HEK293 (cell line): ENCODE measurements at regions not wholly inside any gene's neighbourhood (a gene's known extent, or its start where the extent isn't known, plus 50 kb on each side); places are given as distances from the start of the nearest gene placed in this dataset.

Source experiments
- CTCF ChIA-PET: fragments of 350-600 bp; formaldehyde crosslinking; extraction: SDS; loops from one replicate; lab custom pipeline; 2021; ENCODE audit warnings: antibody characterized with exemption; lab: Yijun Ruan, JAX
- POLR2A ChIA-PET: fragments of 300-600 bp; formaldehyde crosslinking; extraction: SDS; loops from one replicate; lab custom pipeline; 2020; ENCODE audit warnings: antibody characterized with exemption, inconsistent platforms; lab: Yijun Ruan, JAX
- H3K27ac ChIP-seq: fragments of 200-500 bp; sonication (Bioruptor generic); 2 replicates; pipeline ENCODE4 v1.5.1; 2014; ENCODE audit warnings: low read depth, low read length, control low read depth, inconsistent platforms; ENCODE audit errors: extremely low read depth
- H3K36me3 ChIP-seq, 2 experiments: fragments of 200-500 bp in 1 of 2; sonication (Bioruptor generic) in 1 of 2; 1 replicate in 1 of 2; 2 replicates in 1 of 2; pipeline ENCODE4 v1.5.1; 2014 to 2017; ENCODE audit warnings: inconsistent platforms in 2 of 2, low read length in 2 of 2; ENCODE audit not compliant: control insufficient read depth in 2 of 2, insufficient read depth in 1 of 2
- H3K4me1 ChIP-seq: fragments of 200-500 bp; sonication (Bioruptor generic); 2 replicates; pipeline ENCODE4 v1.5.1; 2014; ENCODE audit warnings: mild to moderate bottlenecking, low read length, inconsistent platforms; ENCODE audit not compliant: control insufficient read depth, insufficient read depth
- H3K4me3 ChIP-seq: 2 replicates; pipeline ENCODE4 v1.5.1; 2011; ENCODE audit warnings: low read depth, mild to moderate bottlenecking, control low read depth, low read length, moderate library complexity
- H3K9me3 ChIP-seq: fragments of 200-500 bp; sonication (Bioruptor generic); 2 replicates; pipeline ENCODE4 v1.5.1; 2014; ENCODE audit warnings: low read depth, low read length, inconsistent platforms; ENCODE audit not compliant: control insufficient read depth, insufficient read depth
- HOXC10 ChIP-seq: sonication (generic); formaldehyde crosslinking; IDR thresholded peaks from 2 replicates; pipeline ENCODE4 v1.8.1; 2023; ENCODE audit warnings: mild to moderate bottlenecking, missing genetic modification reagents
- KLF1 ChIP-seq: fragments of 450-650 bp; formaldehyde crosslinking; IDR thresholded peaks from 2 replicates; pipeline ENCODE4 v1.5.1; 2016; ENCODE audit warnings: missing biosample characterization, missing genetic modification characterization
- KLF8 ChIP-seq: fragments of 450-650 bp; formaldehyde crosslinking; IDR thresholded peaks from 2 replicates; pipeline ENCODE4 v1.5.1; 2016; ENCODE audit warnings: missing biosample characterization, missing genetic modification characterization
- MZF1 ChIP-seq: fragments of 450-650 bp; formaldehyde crosslinking; IDR thresholded peaks from 2 replicates; pipeline ENCODE4 v1.5.1; 2017; ENCODE audit warnings: missing biosample characterization, missing genetic modification characterization, borderline replicate concordance
- OVOL3 ChIP-seq: fragments of 450-650 bp; formaldehyde crosslinking; IDR thresholded peaks from 2 replicates; pipeline ENCODE4 v1.5.1; 2016; ENCODE audit warnings: missing biosample characterization, missing genetic modification characterization
- PRDM2 ChIP-seq: fragments of 450-650 bp; formaldehyde crosslinking; IDR thresholded peaks from 2 replicates; pipeline ENCODE4 v1.5.1; 2016; ENCODE audit warnings: missing biosample characterization, missing genetic modification characterization, borderline replicate concordance
- ZBTB17 ChIP-seq: fragments of 450-650 bp; formaldehyde crosslinking; IDR thresholded peaks from 2 replicates; pipeline ENCODE4 v1.5.1; 2016; ENCODE audit warnings: missing biosample characterization, missing genetic modification characterization
- ZBTB21 ChIP-seq: fragments of 450-650 bp; formaldehyde crosslinking; IDR thresholded peaks from 2 replicates; pipeline ENCODE4 v1.5.1; 2017; ENCODE audit warnings: missing biosample characterization, missing genetic modification characterization
- ZNF157 ChIP-seq: fragments of 450-650 bp; formaldehyde crosslinking; IDR thresholded peaks from 2 replicates; pipeline ENCODE4 v1.5.1; 2016; ENCODE audit warnings: missing biosample characterization, missing genetic modification characterization
- ZNF174 ChIP-seq: fragments of 450-650 bp; formaldehyde crosslinking; IDR thresholded peaks from 2 replicates; pipeline ENCODE4 v1.5.0; 2017; ENCODE audit warnings: missing biosample characterization, mild to moderate bottlenecking, missing genetic modification characterization
- ZNF2 ChIP-seq: fragments of 450-650 bp; formaldehyde crosslinking; IDR thresholded peaks from 2 replicates; pipeline ENCODE4 v1.5.1; 2016; ENCODE audit warnings: missing biosample characterization, missing genetic modification characterization
- ZNF239 ChIP-seq: fragments of 450-650 bp; formaldehyde crosslinking; IDR thresholded peaks from 2 replicates; pipeline ENCODE4 v1.5.1; 2016; ENCODE audit warnings: missing biosample characterization, missing genetic modification characterization
- ZNF394 ChIP-seq: fragments of 450-650 bp; formaldehyde crosslinking; IDR thresholded peaks from 2 replicates; pipeline ENCODE4 v1.5.1; 2016; ENCODE audit warnings: missing biosample characterization, missing genetic modification characterization, mild to moderate bottlenecking, moderate library complexity, borderline replicate concordance
- ZNF473 ChIP-seq: fragments of 450-650 bp; formaldehyde crosslinking; IDR thresholded peaks from 2 replicates; pipeline ENCODE4 v1.5.1; 2017; ENCODE audit warnings: missing biosample characterization, missing genetic modification characterization
- ZNF560 ChIP-seq: fragments of 450-650 bp; formaldehyde crosslinking; IDR thresholded peaks from 2 replicates; pipeline ENCODE4 v1.5.1; 2017; ENCODE audit warnings: missing biosample characterization, missing genetic modification characterization, borderline replicate concordance
- ZSCAN16 ChIP-seq: fragments of 450-650 bp; formaldehyde crosslinking; IDR thresholded peaks from 2 replicates; pipeline ENCODE4 v1.5.1; 2016; ENCODE audit warnings: missing biosample characterization, missing genetic modification characterization
- ZSCAN18 ChIP-seq: fragments of 450-650 bp; formaldehyde crosslinking; IDR thresholded peaks from 2 replicates; pipeline ENCODE4 v1.5.1; 2016; ENCODE audit warnings: missing biosample characterization, missing genetic modification characterization
- TF ChIP-seq, protein P1 (sequence below): fragments of 450-650 bp; formaldehyde crosslinking; IDR thresholded peaks from 2 replicates; pipeline ENCODE4 v1.5.1; 2016; ENCODE audit warnings: missing biosample characterization, missing genetic modification characterization
- TF ChIP-seq, protein P2 (sequence below): fragments of 450-650 bp; formaldehyde crosslinking; IDR thresholded peaks from 2 replicates; pipeline ENCODE4 v1.5.1; 2017; ENCODE audit warnings: missing biosample characterization, missing genetic modification characterization

GRCh38 chr14:71783088-71783487 is 149.1 kb upstream of the RGS6 start:
- Histone ChIP-seq H3K4me3 (no peak overlapping the region), H3K27ac (no peak overlapping the region), H3K9me3 (no peaks in the 10 kb centered on the region), H3K4me1 (peaks cover 3% of the 10 kb centered on the region; the same call in 1 of the 2 replicates), H3K36me3 (no peaks in the 10 kb centered on the region)
- ChIA-PET POLR2A (no interaction called here), CTCF (interaction anchor here (0.6 to 2.5 kb wide), 4 partner anchors 10 to 150 kb away, joined by 3 to 10 read pairs (median 4); no protein-coding TSS in a partner anchor)
- no peak for TF ChIP-seq KLF8 (tag by site-specific recombination)
- TF ChIP-seq MZF1 (tag by site-specific recombination) = no peak
- no peak for TF ChIP-seq KLF1 (tag by site-specific recombination)
- TF ChIP-seq HOXC10 (CRISPR knock-in tag) = no peak
- TF ChIP-seq ZNF157 (tag by site-specific recombination) = no peak
- TF ChIP-seq ZSCAN18 (tag by site-specific recombination) = no peak
- TF ChIP-seq, protein P1, sequence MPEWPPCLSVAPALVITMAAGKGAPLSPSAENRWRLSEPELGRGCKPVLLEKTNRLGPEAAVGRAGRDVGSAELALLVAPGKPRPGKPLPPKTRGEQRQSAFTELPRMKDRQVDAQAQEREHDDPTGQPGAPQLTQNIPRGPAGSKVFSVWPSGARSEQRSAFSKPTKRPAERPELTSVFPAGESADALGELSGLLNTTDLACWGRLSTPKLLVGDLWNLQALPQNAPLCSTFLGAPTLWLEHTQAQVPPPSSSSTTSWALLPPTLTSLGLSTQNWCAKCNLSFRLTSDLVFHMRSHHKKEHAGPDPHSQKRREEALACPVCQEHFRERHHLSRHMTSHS (tag by site-specific recombination) = no peak
- TF ChIP-seq ZNF560 (tag by site-specific recombination) = no peak
- TF ChIP-seq ZNF174 (tag by site-specific recombination) = no peak
- no peak for TF ChIP-seq ZSCAN16 (tag by site-specific recombination)
- TF ChIP-seq ZNF394 = no peak
- no peak for TF ChIP-seq ZBTB21
- no peak for TF ChIP-seq ZNF473 (tag by site-specific recombination)
- TF ChIP-seq, protein P2, sequence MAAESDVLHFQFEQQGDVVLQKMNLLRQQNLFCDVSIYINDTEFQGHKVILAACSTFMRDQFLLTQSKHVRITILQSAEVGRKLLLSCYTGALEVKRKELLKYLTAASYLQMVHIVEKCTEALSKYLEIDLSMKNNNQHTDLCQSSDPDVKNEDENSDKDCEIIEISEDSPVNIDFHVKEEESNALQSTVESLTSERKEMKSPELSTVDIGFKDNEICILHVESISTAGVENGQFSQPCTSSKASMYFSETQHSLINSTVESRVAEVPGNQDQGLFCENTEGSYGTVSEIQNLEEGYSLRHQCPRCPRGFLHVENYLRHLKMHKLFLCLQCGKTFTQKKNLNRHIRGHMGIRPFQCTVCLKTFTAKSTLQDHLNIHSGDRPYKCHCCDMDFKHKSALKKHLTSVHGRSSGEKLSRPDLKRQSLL = no peak

DNA sequence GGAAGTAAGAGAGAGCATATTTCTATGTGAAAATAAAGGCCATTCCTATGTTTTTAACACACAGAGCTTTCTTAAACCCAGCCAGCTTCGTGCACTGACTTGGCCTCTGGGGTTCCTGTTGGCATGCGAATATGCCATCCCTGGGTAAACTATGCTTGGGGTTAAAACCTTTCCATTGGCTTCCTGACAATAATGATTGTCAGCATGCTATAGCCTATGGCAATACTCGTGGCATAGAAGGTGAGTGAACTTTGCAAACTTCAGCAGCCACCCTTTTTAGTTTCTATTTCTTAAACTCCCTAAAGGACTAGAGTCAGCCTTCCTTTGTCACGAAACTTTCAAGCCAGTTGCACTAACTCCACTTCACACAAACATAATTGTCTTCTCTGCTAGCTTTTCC is 148.4 kb upstream of the RGS6 start:
- ChIA-PET POLR2A (no interaction called here), CTCF (interaction anchor here (0.7 to 2.5 kb wide), 2 partner anchors 44 to 72 kb away, joined by 3 to 10 read pairs; no protein-coding TSS in a partner anchor)
- H3K27ac ChIP-seq = no peak overlapping the region
- no peaks in the 10 kb centered on the region for H3K9me3 ChIP-seq
- H3K36me3 ChIP-seq = no peaks in the 10 kb centered on the region
- H3K4me1 ChIP-seq = peaks cover 3% of the 10 kb centered on the region; the same call in 1 of the 2 replicates
- no peak overlapping the region for H3K4me3 ChIP-seq
- no peak for TF ChIP-seq ZBTB17 (tag by site-specific recombination)
- no peak for TF ChIP-seq ZNF2
- TF ChIP-seq PRDM2 (tag by site-specific recombination) = no peak
- TF ChIP-seq OVOL3 (tag by site-specific recombination) = no peak
- no peak for TF ChIP-seq ZNF239 (tag by site-specific recombination)
